PFSK-1 (cell line): ENCODE measurements at regions not wholly inside any gene's neighbourhood (a gene's known extent, or its start where the extent isn't known, plus 50 kb on each side); places are given as distances from the start of the nearest gene placed in this dataset.

Source experiments
- FOXP2 ChIP-seq: optimal IDR thresholded peaks from 2 replicates; pipeline ENCODE3; 2011; ENCODE audit warnings: borderline replicate concordance, control low read depth, inconsistent platforms; ENCODE audit not compliant: insufficient read depth; ENCODE audit errors: extremely low read length, extremely low read depth
- POLR2AphosphoS5 ChIP-seq: IDR thresholded peaks from 2 replicates; pipeline ENCODE4 v1.6.1; 2012; ENCODE audit warnings: low read depth, mild to moderate bottlenecking, control low read depth, low read length, moderate library complexity
- SIN3A ChIP-seq: IDR thresholded peaks from 2 replicates; pipeline ENCODE4 v1.6.1; 2012; ENCODE audit warnings: mild to moderate bottlenecking, low read length, moderate library complexity, borderline replicate concordance; ENCODE audit not compliant: insufficient read depth
- TAF1 ChIP-seq: IDR thresholded peaks from 2 replicates; pipeline ENCODE4 v1.6.1; 2012; ENCODE audit warnings: low read length, control low read depth, borderline replicate concordance; ENCODE audit not compliant: insufficient read depth
- TF ChIP-seq, protein P1 (sequence below), 2 experiments: IDR thresholded peaks; 2 replicates each; pipeline versions ENCODE4 v1.6.1 to v1.8.0; 2011 to 2012; ENCODE audit warnings: low read depth in 2 of 2, low read length in 2 of 2, control low read depth in 1 of 2, inconsistent platforms in 1 of 2, mild to moderate bottlenecking in 1 of 2, moderate library complexity in 1 of 2; ENCODE audit not compliant: insufficient read depth in 1 of 2

DNA sequence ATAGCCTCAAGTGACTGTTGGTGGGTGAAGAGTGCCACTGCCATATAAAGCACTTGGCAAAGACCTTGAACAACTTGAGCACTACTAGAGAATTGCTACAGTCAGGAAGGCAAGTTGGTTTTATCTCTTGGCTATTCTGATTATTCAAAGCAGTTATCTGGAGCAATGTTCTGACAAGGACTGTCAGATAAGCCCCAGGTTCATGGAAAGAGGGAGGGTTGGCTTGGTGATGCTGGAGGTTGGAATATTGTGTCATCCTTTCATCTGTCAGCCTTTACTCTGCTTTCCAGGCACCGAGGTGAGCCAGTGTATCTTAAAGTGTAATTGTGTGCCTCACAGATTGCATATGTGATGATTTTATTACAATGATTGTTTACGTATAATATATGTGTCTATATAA, 548.4 kb upstream of the ZNF608 start:
- TF ChIP-seq SIN3A (no peak), TAF1 (no peak), FOXP2 (no peak), POLR2AphosphoS5 (no peak)
- TF ChIP-seq, protein P1, sequence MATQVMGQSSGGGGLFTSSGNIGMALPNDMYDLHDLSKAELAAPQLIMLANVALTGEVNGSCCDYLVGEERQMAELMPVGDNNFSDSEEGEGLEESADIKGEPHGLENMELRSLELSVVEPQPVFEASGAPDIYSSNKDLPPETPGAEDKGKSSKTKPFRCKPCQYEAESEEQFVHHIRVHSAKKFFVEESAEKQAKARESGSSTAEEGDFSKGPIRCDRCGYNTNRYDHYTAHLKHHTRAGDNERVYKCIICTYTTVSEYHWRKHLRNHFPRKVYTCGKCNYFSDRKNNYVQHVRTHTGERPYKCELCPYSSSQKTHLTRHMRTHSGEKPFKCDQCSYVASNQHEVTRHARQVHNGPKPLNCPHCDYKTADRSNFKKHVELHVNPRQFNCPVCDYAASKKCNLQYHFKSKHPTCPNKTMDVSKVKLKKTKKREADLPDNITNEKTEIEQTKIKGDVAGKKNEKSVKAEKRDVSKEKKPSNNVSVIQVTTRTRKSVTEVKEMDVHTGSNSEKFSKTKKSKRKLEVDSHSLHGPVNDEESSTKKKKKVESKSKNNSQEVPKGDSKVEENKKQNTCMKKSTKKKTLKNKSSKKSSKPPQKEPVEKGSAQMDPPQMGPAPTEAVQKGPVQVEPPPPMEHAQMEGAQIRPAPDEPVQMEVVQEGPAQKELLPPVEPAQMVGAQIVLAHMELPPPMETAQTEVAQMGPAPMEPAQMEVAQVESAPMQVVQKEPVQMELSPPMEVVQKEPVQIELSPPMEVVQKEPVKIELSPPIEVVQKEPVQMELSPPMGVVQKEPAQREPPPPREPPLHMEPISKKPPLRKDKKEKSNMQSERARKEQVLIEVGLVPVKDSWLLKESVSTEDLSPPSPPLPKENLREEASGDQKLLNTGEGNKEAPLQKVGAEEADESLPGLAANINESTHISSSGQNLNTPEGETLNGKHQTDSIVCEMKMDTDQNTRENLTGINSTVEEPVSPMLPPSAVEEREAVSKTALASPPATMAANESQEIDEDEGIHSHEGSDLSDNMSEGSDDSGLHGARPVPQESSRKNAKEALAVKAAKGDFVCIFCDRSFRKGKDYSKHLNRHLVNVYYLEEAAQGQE (IDR thresholded peaks at IDR 0.05; ENCODE audit: insufficient read depth in 1 of 2, low read depth in 2 of 2, low read length in 2 of 2): no peak

DNA sequence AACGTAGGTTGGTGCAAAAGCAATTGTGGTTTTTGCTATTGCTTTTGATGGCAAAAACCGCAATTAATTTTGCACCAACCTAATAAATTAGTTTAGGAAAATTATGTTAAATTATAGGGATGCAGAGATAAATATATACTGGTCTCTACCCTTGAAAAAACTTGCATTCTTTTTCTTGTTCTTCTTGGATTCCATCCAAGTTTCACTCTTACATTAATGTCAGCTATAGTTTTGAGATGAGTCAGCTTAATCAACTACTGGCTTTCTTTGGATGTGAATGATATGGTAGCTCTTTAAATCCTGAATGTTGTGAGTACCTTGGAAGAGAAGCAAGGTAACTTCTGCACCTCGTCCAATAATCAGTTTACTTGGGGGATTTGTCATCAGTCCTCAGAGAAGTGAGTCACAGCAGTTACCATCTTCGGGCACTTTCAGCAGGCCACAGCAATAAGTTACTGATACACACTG, 549.0 kb upstream of the ZNF608 start:
- TF ChIP-seq POLR2AphosphoS5: no peak
- TF ChIP-seq TAF1: no peak
- TF ChIP-seq, protein P1 (IDR thresholded peaks at IDR 0.05; ENCODE audit: insufficient read depth in 1 of 2, low read depth in 2 of 2, low read length in 2 of 2): no peak
- TF ChIP-seq FOXP2: no peak
- TF ChIP-seq SIN3A: no peak

DNA sequence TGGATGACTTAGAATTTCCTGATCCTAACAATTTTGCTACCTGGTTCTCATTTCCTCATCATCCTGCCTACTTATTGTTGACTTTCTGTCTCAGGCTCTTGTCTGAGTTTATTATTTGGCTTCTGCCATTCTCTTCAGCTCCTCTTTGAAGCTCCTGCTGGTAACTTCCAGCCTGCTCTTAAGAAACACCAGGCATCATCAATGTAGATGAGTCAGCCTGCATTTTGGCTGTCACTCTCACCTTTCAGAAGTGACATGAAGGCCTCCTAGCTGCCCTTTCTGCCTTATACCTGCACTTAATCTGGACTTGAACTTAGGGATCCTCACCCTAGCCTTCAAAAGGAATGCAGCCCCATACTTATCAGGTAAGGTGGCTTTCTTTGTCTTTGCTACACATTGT, 551.8 kb upstream of the ZNF608 start:
- TF ChIP-seq SIN3A (no peak), FOXP2 (no peak), POLR2AphosphoS5 (no peak), TAF1 (no peak)
- TF ChIP-seq, protein P1 (IDR thresholded peaks at IDR 0.05; ENCODE audit: insufficient read depth in 1 of 2, low read depth in 2 of 2, low read length in 2 of 2): no peak

DNA sequence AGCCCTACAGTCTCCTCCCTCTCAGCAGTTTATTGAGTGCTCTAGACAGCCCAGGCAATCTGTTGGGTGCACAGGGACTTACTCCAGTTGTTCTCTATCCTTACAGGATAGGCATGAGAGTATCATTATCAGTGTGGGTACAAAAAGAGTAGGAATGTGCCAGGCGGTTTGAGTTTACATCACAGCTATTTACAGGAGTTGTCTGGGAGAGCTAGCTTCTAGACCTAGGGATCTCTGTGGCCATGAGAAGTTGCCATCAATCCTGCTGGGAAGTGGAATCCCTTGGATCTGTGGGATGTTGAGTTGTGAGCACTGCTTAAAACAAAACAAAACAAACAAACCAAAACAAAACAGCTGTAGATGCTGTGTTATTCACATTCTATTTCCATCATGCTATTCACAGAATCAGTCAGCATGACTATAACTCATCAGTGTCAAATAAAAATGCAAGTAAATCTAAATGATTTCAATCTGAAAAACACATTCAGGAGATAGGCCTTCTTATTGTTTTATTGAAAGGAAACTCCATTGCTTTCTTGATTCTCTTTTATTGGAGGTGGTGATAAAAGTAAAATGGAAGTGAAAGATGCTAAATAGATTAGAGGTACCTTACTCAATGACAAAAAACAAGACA, 552.4 kb upstream of the ZNF608 start:
- TF ChIP-seq, protein P1 (IDR thresholded peaks at IDR 0.05; ENCODE audit: insufficient read depth in 1 of 2, low read depth in 2 of 2, low read length in 2 of 2): no peak
- TF ChIP-seq POLR2AphosphoS5: no peak
- TF ChIP-seq SIN3A: no peak
- TF ChIP-seq TAF1: no peak
- TF ChIP-seq FOXP2: no peak

DNA sequence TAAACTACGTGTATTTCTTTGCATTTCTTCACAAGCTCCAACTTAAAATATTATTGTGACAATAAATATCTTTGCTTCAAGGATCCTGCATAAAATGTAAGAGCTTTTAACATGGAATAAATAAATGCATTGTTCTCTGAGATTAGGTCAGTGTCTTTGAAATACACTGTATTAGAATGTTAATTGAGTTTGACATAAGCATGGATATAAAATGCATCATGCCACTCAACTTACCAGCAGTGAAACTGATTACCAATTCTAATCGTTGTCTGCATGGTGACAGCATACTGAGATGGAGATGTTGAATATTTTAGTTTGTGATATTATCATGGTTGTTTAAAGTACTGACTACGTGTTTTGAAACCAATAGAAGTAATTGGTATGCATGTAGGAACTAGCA, 555.3 kb upstream of the ZNF608 start:
- no peak for TF ChIP-seq POLR2AphosphoS5
- TF ChIP-seq, protein P1 (IDR thresholded peaks at IDR 0.05; ENCODE audit: insufficient read depth in 1 of 2, low read depth in 2 of 2, low read length in 2 of 2): no peak
- no peak for TF ChIP-seq FOXP2
- no peak for TF ChIP-seq TAF1
- TF ChIP-seq SIN3A: no peak
